K562 (cell line): ENCODE measurements at regions not wholly inside any gene's neighbourhood (a gene's known extent, or its start where the extent isn't known, plus 50 kb on each side); places are given as distances from the start of the nearest gene placed in this dataset.

Source experiments
- ADNP ChIP-seq: fragments of 200-800 bp; sonication (Bioruptor generic); IDR thresholded peaks from 2 replicates; pipeline ENCODE4 v1.6.1; 2016; ENCODE audit warnings: missing genetic modification characterization, missing compliant biosample characterization
- CBFB ChIP-seq: sonication (generic); formaldehyde crosslinking; IDR thresholded peaks from 2 replicates; pipeline ENCODE4 v1.4.0; 2020; ENCODE audit warnings: mild to moderate bottlenecking, missing genetic modification reagents
- CREBBP ChIP-seq: IDR thresholded peaks from one replicate; pipeline ENCODE4 v1.6.1; 2012; ENCODE audit warnings: low read depth, mild to moderate bottlenecking, control low read depth, inconsistent platforms, low read length
- DPF2 ChIP-seq: fragments of 450-650 bp; IDR thresholded peaks from 2 replicates; pipeline ENCODE4 v1.6.1; 2016
- ETS2 ChIP-seq: IDR thresholded peaks from 2 replicates; pipeline ENCODE4 v1.6.1; 2016; ENCODE audit warnings: borderline replicate concordance, missing genetic modification characterization, mild to moderate bottlenecking, moderate library complexity, missing compliant biosample characterization; ENCODE audit not compliant: poor library complexity, severe bottlenecking
- FOXK1 ChIP-seq: sonication (generic); formaldehyde crosslinking; IDR thresholded peaks from 2 replicates; pipeline ENCODE4 v1.8.0; 2022; ENCODE audit warnings: missing genetic modification reagents, mild to moderate bottlenecking, borderline replicate concordance
- FOXK2 ChIP-seq, 2 experiments: fragments of 450-650 bp; IDR thresholded peaks in 1 of 2; conservative IDR thresholded peaks in 1 of 2; 2 replicates each; pipeline ENCODE4 v1.6.1; 2016; ENCODE audit warnings: low read depth in 2 of 2, mild to moderate bottlenecking in 1 of 2
- GATAD2A ChIP-seq: fragments of 450-650 bp; IDR thresholded peaks from 2 replicates; pipeline ENCODE4 v1.6.1; 2017
- MIER1 ChIP-seq: fragments of 450-650 bp; IDR thresholded peaks from 2 replicates; pipeline ENCODE4 v1.6.1; 2016; ENCODE audit warnings: antibody characterized with exemption, mild to moderate bottlenecking, low read depth
- PPARD ChIP-seq: fragments of 250-450 bp; sonication (Bioruptor Pico); IDR thresholded peaks from 2 replicates; pipeline ENCODE4 v1.8.0; 2022; ENCODE audit warnings: inconsistent platforms, mild to moderate bottlenecking, moderate library complexity
- RAD51 ChIP-seq: fragments of 450-650 bp; IDR thresholded peaks from 2 replicates; pipeline ENCODE4 v1.7.1; 2016; ENCODE audit warnings: low read depth, mild to moderate bottlenecking, borderline replicate concordance
- SIN3A ChIP-seq, 2 experiments: fragments of 150-350 bp in 1 of 2; IDR thresholded peaks; 2 replicates each; pipeline ENCODE4 v1.6.1; 2011 to 2016; ENCODE audit warnings: borderline replicate concordance in 2 of 2, low read depth in 2 of 2, low read length in 2 of 2, mild to moderate bottlenecking in 2 of 2, moderate library complexity in 2 of 2; ENCODE audit not compliant: control insufficient read depth in 1 of 2
- SREBF1 ChIP-seq: fragments of 150-350 bp; IDR thresholded peaks from 2 replicates; pipeline ENCODE4 v1.6.1; 2014; ENCODE audit warnings: antibody characterized with exemption, low read depth, low read length, borderline replicate concordance
- STAT5A ChIP-seq: IDR thresholded peaks from 2 replicates; pipeline ENCODE4 v1.6.1; 2012; ENCODE audit warnings: low read length, inconsistent platforms, borderline replicate concordance
- TCF7L2 ChIP-seq: fragments of 150-350 bp; IDR thresholded peaks from 2 replicates; pipeline ENCODE4 v1.6.1; 2016; ENCODE audit warnings: low read depth, mild to moderate bottlenecking, low read length, moderate library complexity
- THRA ChIP-seq: fragments of 450-650 bp; IDR thresholded peaks from 2 replicates; pipeline ENCODE4 v1.6.1; 2017; ENCODE audit warnings: mild to moderate bottlenecking, moderate library complexity
- TSC22D4 ChIP-seq: fragments of 450-650 bp; IDR thresholded peaks from 2 replicates; pipeline ENCODE4 v1.6.1; 2016; ENCODE audit warnings: missing genetic modification characterization, missing biosample characterization, control low read depth
- USF1 ChIP-seq: sonication (generic); formaldehyde crosslinking; IDR thresholded peaks from 2 replicates; pipeline ENCODE4 v1.9.0; 2022; ENCODE audit warnings: mild to moderate bottlenecking, missing genetic modification reagents
- ZNF133 ChIP-seq: fragments of 250-450 bp; sonication (Bioruptor Pico); IDR thresholded peaks from 2 replicates; pipeline ENCODE4 v1.4.0; 2020; ENCODE audit warnings: mild to moderate bottlenecking
- ZNF143 ChIP-seq: sonication (generic); formaldehyde crosslinking; IDR thresholded peaks from 2 replicates; pipeline ENCODE4 v1.9.0; 2022; ENCODE audit warnings: mild to moderate bottlenecking, missing genetic modification reagents
- ZNF507 ChIP-seq: conservative IDR thresholded peaks from 2 replicates; pipeline ENCODE4 v1.6.1; 2017; ENCODE audit warnings: missing genetic modification characterization, missing compliant biosample characterization
- ZNF592 ChIP-seq: fragments of 450-650 bp; IDR thresholded peaks from 2 replicates; pipeline ENCODE4 v1.6.1; 2017; ENCODE audit warnings: antibody characterized with exemption, mild to moderate bottlenecking
- ZNF668 ChIP-seq: fragments of 250-450 bp; sonication (Bioruptor Pico); IDR thresholded peaks from 2 replicates; pipeline ENCODE4 v1.8.0; 2022; ENCODE audit warnings: mild to moderate bottlenecking, inconsistent platforms
- ZNF785 ChIP-seq: fragments of 250-450 bp; sonication (Bioruptor Pico); IDR thresholded peaks from 2 replicates; pipeline ENCODE4 v1.4.0; 2020; ENCODE audit warnings: mild to moderate bottlenecking

GRCh38 chr6:27809939-27810767, 102.0 kb downstream of the OR2B2 start (continued):
- TF ChIP-seq CBFB (CRISPR knock-in tag) (peak; percentile 86), ZNF785 (CRISPR knock-in tag) (no peak), ZNF592 (no peak), SREBF1 (no peak), ZNF133 (CRISPR knock-in tag) (no peak), TSC22D4 (tag) (no peak), FOXK2 (conservative IDR thresholded peaks at IDR 0.05 in 1 of 2, IDR thresholded peaks at IDR 0.05 in 1 of 2; ENCODE audit: low read depth in 2 of 2) (no peak; a peak in 2 of 4 replicates), CREBBP (no peak), ETS2 (tag) (no peak), ADNP (tag) (no peak), THRA (no peak), SIN3A (IDR thresholded peaks at IDR 0.05; ENCODE audit: borderline replicate concordance in 2 of 2, control insufficient read depth in 1 of 2, low read depth in 2 of 2, low read length in 2 of 2) (peak; percentile 59 to 89; a peak in 2 of 4 replicates), DPF2 (no peak), GATAD2A (no peak), MIER1 (0 out of 2 replicates have a peak, but pooled peaks have one; percentile 28), ZNF507 (no peak), STAT5A (no peak; the same call in 1 of the 2 replicates), USF1 (CRISPR knock-in tag) (no peak; the same call in none of the 2 replicates), ZNF143 (CRISPR knock-in tag) (peak; percentile 53; the same call in 1 of the 2 replicates), PPARD (no peak), ZNF668 (CRISPR knock-in tag) (no peak; the same call in 1 of the 2 replicates), RAD51 (no peak), FOXK1 (peak; percentile 98), TCF7L2 (no peak)
